Esophagus muscularis mucosa (tissue), 4 donors: ENCODE measurements at regions not wholly inside any gene's neighbourhood (a gene's known extent, or its start where the extent isn't known, plus 50 kb on each side); places are given as distances from the start of the nearest gene placed in this dataset.

ENCODE experiments used
- DNase-seq: peaks from one replicate; pipeline ENCODE4 v3.0.0-alpha.2; 2017; ENCODE audit errors: extremely low spot score
- H3K27ac ChIP-seq, 4 donors: fragments of 200-600 bp; sonication (generic); replicated peaks in 1 of 4; 1 replicate in 3 of 4; 2 replicates in 1 of 4; pipeline ENCODE4 v1.5.1; 2016 to 2019; ENCODE audit warnings: mild to moderate bottlenecking in 1 of 4
- H3K27me3 ChIP-seq, 4 donors: fragments of 200-600 bp; sonication (generic); one replicate each; pipeline versions ENCODE4 v1.5.1 to v1.6.0; 2016 to 2019
- H3K36me3 ChIP-seq, 4 donors: fragments of 200-600 bp; sonication (generic); one replicate each; pipeline ENCODE4 v1.5.1; 2016 to 2019
- H3K4me1 ChIP-seq, 4 donors: fragments of 200-600 bp; sonication (generic); one replicate each; pipeline ENCODE4 v1.5.1; 2016 to 2019
- H3K4me3 ChIP-seq, 4 donors: fragments of 200-600 bp; sonication (generic); 1 replicate in 2 of 4; 2 replicates in 2 of 4; pipeline ENCODE4 v1.5.1; 2016 to 2019; ENCODE audit warnings: mild to moderate bottlenecking in 4 of 4, moderate library complexity in 1 of 4
- H3K9me3 ChIP-seq, 4 donors: fragments of 200-600 bp; sonication (generic); 1 replicate in 3 of 4; 2 replicates in 1 of 4; pipeline ENCODE4 v1.5.1; 2016 to 2019
- EP300 ChIP-seq: sonication (generic); formaldehyde crosslinking; IDR thresholded peaks from one replicate; pipeline ENCODE4 v1.6.1; 2017; ENCODE audit warnings: antibody characterized with exemption
- POLR2A ChIP-seq: fragments of 450-650 bp; IDR thresholded peaks from one replicate; pipeline ENCODE4 v1.6.1; 2017; ENCODE audit warnings: antibody characterized with exemption, moderate library complexity, mild to moderate bottlenecking, low read depth
- POLR2AphosphoS5 ChIP-seq, 2 donors: sonication (generic); formaldehyde crosslinking; IDR thresholded peaks; one replicate each; pipeline ENCODE4 v1.6.1; 2017; ENCODE audit warnings: antibody characterized with exemption in 2 of 2
- WGBS: methylation state at CpG from one replicate; pipeline ENCODE4 v1.1.5; 2018; 5-methylcytosine and 5-hydroxymethylcytosine counted together
- intact Hi-C: fragments of 100-400 bp; cut with DNase I; formaldehyde crosslinking; loops from one replicate; pipeline ENCODE4 v1.15.1; 2023
- TF ChIP-seq, protein P1 (sequence below), 3 experiments: fragments of 200-600 bp in 2 of 3; fragments of 450-650 bp in 1 of 3; sonication (generic) in 2 of 3; IDR thresholded peaks; one replicate each; pipeline ENCODE4 v1.5.1; 2017 to 2019; ENCODE audit warnings: antibody characterized with exemption in 3 of 3, mild to moderate bottlenecking in 2 of 3, moderate library complexity in 1 of 3

DNA sequence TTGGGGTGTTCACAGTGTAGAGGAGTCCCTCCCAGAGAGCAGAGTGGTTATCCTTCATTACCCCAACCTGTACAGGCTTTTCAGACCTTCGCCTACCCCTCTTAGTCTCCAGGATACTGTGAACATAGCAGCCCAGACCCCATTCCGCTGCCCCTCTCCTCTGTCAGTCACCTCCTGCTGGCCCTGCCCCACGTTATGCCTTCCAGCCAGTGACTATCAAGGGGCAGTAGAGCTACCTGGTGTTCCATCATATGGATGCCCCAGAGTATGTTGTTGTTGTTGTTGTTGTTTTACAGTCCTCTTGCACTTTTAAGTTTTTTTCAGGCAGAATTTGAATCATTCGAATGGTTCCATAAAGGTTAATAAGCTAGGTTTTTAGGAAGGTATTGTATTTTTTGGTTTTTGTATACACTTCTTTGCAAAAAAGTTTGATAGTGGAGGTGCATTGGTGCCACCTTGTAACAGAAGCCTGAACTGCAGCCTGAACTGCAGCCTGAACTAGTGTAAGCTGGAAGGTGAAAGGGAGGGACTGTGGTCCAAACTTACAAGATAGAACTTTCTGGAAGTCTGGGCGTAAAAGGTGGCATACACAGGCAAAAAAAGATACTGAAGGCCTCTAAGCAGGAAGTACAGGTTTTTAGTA lies 101.4 kb upstream of the RAB40AL start:
- H3K27me3 ChIP-seq, result no peaks in the 10 kb centered on the region
- intact Hi-C loops, result no loop called here
- H3K27ac ChIP-seq, result no peak overlapping the region
- TF ChIP-seq, protein P1, sequence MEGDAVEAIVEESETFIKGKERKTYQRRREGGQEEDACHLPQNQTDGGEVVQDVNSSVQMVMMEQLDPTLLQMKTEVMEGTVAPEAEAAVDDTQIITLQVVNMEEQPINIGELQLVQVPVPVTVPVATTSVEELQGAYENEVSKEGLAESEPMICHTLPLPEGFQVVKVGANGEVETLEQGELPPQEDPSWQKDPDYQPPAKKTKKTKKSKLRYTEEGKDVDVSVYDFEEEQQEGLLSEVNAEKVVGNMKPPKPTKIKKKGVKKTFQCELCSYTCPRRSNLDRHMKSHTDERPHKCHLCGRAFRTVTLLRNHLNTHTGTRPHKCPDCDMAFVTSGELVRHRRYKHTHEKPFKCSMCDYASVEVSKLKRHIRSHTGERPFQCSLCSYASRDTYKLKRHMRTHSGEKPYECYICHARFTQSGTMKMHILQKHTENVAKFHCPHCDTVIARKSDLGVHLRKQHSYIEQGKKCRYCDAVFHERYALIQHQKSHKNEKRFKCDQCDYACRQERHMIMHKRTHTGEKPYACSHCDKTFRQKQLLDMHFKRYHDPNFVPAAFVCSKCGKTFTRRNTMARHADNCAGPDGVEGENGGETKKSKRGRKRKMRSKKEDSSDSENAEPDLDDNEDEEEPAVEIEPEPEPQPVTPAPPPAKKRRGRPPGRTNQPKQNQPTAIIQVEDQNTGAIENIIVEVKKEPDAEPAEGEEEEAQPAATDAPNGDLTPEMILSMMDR (IDR thresholded peaks at IDR 0.05), result peak; percentile 16 to 37 (median 27)
- no peak for TF ChIP-seq EP300
- no peak for TF ChIP-seq POLR2A
- DNase-seq, result no peak
- H3K36me3 ChIP-seq, result no peaks in the 10 kb centered on the region
- H3K4me1 ChIP-seq, result no peaks in the 10 kb centered on the region
- no peaks in the 10 kb centered on the region for H3K9me3 ChIP-seq
- no peak overlapping the region for H3K4me3 ChIP-seq
- WGBS, result 51% methylated on average over 5 of the region's 5 CpGs

DNA sequence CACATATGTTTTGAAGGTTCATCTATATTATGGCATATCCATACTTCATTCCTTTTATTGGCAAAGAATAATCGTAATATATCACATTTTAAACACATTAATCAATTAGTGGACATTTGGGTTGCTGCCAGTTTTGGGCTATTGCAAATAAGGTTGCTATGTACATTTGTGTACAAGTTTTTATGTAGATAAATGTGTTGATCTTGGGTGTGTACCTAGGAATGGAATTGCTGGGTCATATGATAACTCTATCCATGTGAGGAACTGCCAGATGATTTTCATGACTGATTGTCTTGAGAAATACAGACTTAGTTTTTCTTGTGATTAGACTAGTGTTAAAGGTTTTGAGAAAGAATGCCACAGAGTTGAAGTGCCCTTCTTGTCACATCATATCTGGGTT lies 99.2 kb upstream of the RAB40AL start:
- Histone ChIP-seq H3K36me3 (no peaks in the 10 kb centered on the region), H3K27ac (no peak overlapping the region), H3K4me1 (no peaks in the 10 kb centered on the region), H3K4me3 (no peak overlapping the region), H3K9me3 (no peaks in the 10 kb centered on the region), H3K27me3 (no peaks in the 10 kb centered on the region)
- 48% methylated on average over 1 of the region's 1 CpG for WGBS
- intact Hi-C loops, result no loop called here
- DNase-seq, result no peak
- TF ChIP-seq, protein P1 (IDR thresholded peaks at IDR 0.05), result no peak
- TF ChIP-seq EP300, result no peak
- no peak for TF ChIP-seq POLR2AphosphoS5 (IDR thresholded peaks at IDR 0.05)
- TF ChIP-seq POLR2A, result no peak

- no peaks in the 10 kb centered on the region for H3K9me3 ChIP-seq
- no peaks in the 10 kb centered on the region for H3K36me3 ChIP-seq
- H3K27me3 ChIP-seq, result no peaks in the 10 kb centered on the region
- no peak for DNase-seq
- no peak overlapping the region for H3K27ac ChIP-seq
- TF ChIP-seq POLR2A, result no peak
- WGBS, result 77% methylated on average over 6 of the region's 6 CpGs
- H3K4me1 ChIP-seq, result no peaks in the 10 kb centered on the region
- H3K4me3 ChIP-seq, result no peak overlapping the region
- intact Hi-C loops, result no loop called here
Observed at GRCh38 chrX:102840871-102841705, 96.0 kb upstream of the RAB40AL start.

DNA sequence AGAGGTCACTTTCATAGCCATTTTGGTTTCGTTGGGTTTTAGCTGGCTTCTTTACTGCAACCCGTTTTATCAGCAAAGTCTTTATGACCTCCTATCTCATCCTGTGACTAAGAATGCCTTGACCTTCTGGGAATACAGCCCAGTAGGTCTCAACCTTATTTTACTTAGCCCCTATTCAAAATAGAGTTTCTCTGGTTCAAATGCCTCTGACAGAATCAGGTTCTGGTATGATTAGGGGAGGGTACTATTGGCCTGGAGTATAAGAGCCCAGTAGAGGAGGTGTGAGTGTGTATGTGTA lies 95.4 kb upstream of the RAB40AL start:
- Histone ChIP-seq H3K4me3 (no peak overlapping the region), H3K27me3 (no peaks in the 10 kb centered on the region), H3K9me3 (no peaks in the 10 kb centered on the region), H3K27ac (no peak overlapping the region), H3K4me1 (no peaks in the 10 kb centered on the region), H3K36me3 (no peaks in the 10 kb centered on the region)
- TF ChIP-seq POLR2AphosphoS5 (IDR thresholded peaks at IDR 0.05) (no peak), POLR2A (no peak), EP300 (no peak)
- TF ChIP-seq, protein P1 (IDR thresholded peaks at IDR 0.05), result no peak
- intact Hi-C loops, result no loop called here
- 68% methylated on average over 2 of the region's 2 CpGs for WGBS
- DNase-seq, result no peak

GRCh38 chrX:102845020-102845419 lies 92.1 kb upstream of the RAB40AL start:
- no peak for DNase-seq
- no peaks in the 10 kb centered on the region for H3K36me3 ChIP-seq
- no peaks in the 10 kb centered on the region for H3K9me3 ChIP-seq
- H3K27me3 ChIP-seq, result no peaks in the 10 kb centered on the region
- intact Hi-C loops, result no loop called here
- no peak overlapping the region for H3K4me3 ChIP-seq
- TF ChIP-seq EP300, result no peak
- TF ChIP-seq POLR2AphosphoS5 (IDR thresholded peaks at IDR 0.05), result no peak
- TF ChIP-seq POLR2A, result no peak
- TF ChIP-seq, protein P1 (IDR thresholded peaks at IDR 0.05), result no peak
- no peak overlapping the region for H3K27ac ChIP-seq
- H3K4me1 ChIP-seq, result no peaks in the 10 kb centered on the region
